ENCODE measurements at regions not wholly inside any gene's neighbourhood (a gene's known extent, or its start where the extent isn't known, plus 50 kb on each side); places are given as distances from the start of the nearest gene placed in this dataset.
"Not testable (repeated sequence)": the region's sequence is repeated elsewhere in the genome, so short reads cannot be mapped to it uniquely, and the experiment has no call there.

GRCh38 chr3:151539599-151539998, 78.7 kb upstream of the IGSF10 start:
- TF ChIP-seq MAX (IDR thresholded peaks at IDR 0.05; ENCODE audit: low read depth, low read length) (no peak), POLR2A (IDR thresholded peaks at IDR 0.05; ENCODE audit: extremely low read depth, insufficient read length) (no peak), CTCF (IDR thresholded peaks at IDR 0.05; ENCODE audit: low read depth, low read length) (no peak), MYC (IDR thresholded peaks at IDR 0.05; ENCODE audit: low read depth, low read length) (no peak)
- DNase-seq (ENCODE audit: low read depth): no peak
- no peak overlapping the region for H3K4me3 ChIP-seq (ENCODE audit: low read depth, low read length)

- H3K4me3 ChIP-seq (ENCODE audit: low read depth, low read length): no peak overlapping the region
- no peak for TF ChIP-seq CTCF (IDR thresholded peaks at IDR 0.05; ENCODE audit: low read depth, low read length)
- no peak for TF ChIP-seq MYC (IDR thresholded peaks at IDR 0.05; ENCODE audit: low read depth, low read length)
- no peak for TF ChIP-seq POLR2A (IDR thresholded peaks at IDR 0.05; ENCODE audit: extremely low read depth, insufficient read length)
- no peak for TF ChIP-seq MAX (IDR thresholded peaks at IDR 0.05; ENCODE audit: low read depth, low read length)
- no peak for DNase-seq (ENCODE audit: low read depth)
Observed at GRCh38 chr3:151538456-151539393, 77.9 kb upstream of the IGSF10 start.

GRCh38 chr3:151537726-151538125, 76.9 kb upstream of the IGSF10 start:
- no peak for DNase-seq (ENCODE audit: low read depth)
- H3K4me3 ChIP-seq (ENCODE audit: low read depth, low read length): no peak overlapping the region
- TF ChIP-seq MAX (IDR thresholded peaks at IDR 0.05; ENCODE audit: low read depth, low read length): no peak
- no peak for TF ChIP-seq MYC (IDR thresholded peaks at IDR 0.05; ENCODE audit: low read depth, low read length)
- TF ChIP-seq CTCF (IDR thresholded peaks at IDR 0.05; ENCODE audit: low read depth, low read length): no peak
- no peak for TF ChIP-seq POLR2A (IDR thresholded peaks at IDR 0.05; ENCODE audit: extremely low read depth, insufficient read length)

GRCh38 chr3:151526757-151527156, 65.9 kb upstream of the IGSF10 start:
- TF ChIP-seq MYC (IDR thresholded peaks at IDR 0.05; ENCODE audit: low read depth, low read length): no peak
- TF ChIP-seq CTCF (IDR thresholded peaks at IDR 0.05; ENCODE audit: low read depth, low read length): no peak
- no peak for TF ChIP-seq POLR2A (IDR thresholded peaks at IDR 0.05; ENCODE audit: extremely low read depth, insufficient read length)
- TF ChIP-seq MAX (IDR thresholded peaks at IDR 0.05; ENCODE audit: low read depth, low read length): no peak
- no peak for DNase-seq (ENCODE audit: low read depth)
- H3K4me3 ChIP-seq (ENCODE audit: low read depth, low read length): no peak overlapping the region

- no peak for DNase-seq (ENCODE audit: low read depth)
- TF ChIP-seq CTCF (IDR thresholded peaks at IDR 0.05; ENCODE audit: low read depth, low read length) (no peak), MYC (IDR thresholded peaks at IDR 0.05; ENCODE audit: low read depth, low read length) (no peak), POLR2A (IDR thresholded peaks at IDR 0.05; ENCODE audit: extremely low read depth, insufficient read length) (no peak), MAX (IDR thresholded peaks at IDR 0.05; ENCODE audit: low read depth, low read length) (no peak)
Observed at GRCh38 chr3:151520105-151520504, 59.2 kb upstream of the IGSF10 start.

GRCh38 chr3:151511433-151511832, 50.6 kb upstream of the IGSF10 start:
- not testable (repeated sequence) for H3K4me3 ChIP-seq (ENCODE audit: low read depth, low read length); DNase-seq (ENCODE audit: low read depth)

More at GRCh38 chr3:151520105-151520504, 59.2 kb upstream of the IGSF10 start:
- no peak overlapping the region for H3K4me3 ChIP-seq (ENCODE audit: low read depth, low read length)

All from NB4 (cell line).